ENCODE measurements at regions not wholly inside any gene's neighbourhood (a gene's known extent, or its start where the extent isn't known, plus 50 kb on each side); places are given as distances from the start of the nearest gene placed in this dataset.
"Not testable (repeated sequence)": the region's sequence is repeated elsewhere in the genome, so short reads cannot be mapped to it uniquely, and the experiment has no call there.

DNA sequence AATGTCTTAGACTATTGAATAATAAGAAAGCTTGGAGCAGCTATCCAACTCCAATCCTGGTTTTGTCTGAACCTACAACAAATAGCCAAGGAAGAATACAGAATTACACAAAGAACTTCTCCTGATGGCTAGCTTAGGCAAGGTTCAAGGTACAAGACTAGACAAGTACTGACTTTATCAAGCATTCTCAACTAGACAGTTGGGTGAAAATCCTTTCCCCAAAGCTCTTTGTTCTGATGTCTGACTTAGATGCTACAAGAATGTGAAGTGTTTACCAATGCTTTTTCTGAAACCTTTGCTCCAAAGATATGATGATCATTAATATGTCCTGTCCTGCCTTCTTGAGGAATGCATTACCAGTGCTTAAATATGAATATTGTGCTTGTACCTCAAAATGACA lies 113.8 kb downstream of the ANXA2 start:
- intact Hi-C loops (cut with DNase I) = no loop called here
- FAIRE-seq (no peak), ATAC-seq (no peak), DNase-seq (no peak)
- TF ChIP-seq, protein P1, sequence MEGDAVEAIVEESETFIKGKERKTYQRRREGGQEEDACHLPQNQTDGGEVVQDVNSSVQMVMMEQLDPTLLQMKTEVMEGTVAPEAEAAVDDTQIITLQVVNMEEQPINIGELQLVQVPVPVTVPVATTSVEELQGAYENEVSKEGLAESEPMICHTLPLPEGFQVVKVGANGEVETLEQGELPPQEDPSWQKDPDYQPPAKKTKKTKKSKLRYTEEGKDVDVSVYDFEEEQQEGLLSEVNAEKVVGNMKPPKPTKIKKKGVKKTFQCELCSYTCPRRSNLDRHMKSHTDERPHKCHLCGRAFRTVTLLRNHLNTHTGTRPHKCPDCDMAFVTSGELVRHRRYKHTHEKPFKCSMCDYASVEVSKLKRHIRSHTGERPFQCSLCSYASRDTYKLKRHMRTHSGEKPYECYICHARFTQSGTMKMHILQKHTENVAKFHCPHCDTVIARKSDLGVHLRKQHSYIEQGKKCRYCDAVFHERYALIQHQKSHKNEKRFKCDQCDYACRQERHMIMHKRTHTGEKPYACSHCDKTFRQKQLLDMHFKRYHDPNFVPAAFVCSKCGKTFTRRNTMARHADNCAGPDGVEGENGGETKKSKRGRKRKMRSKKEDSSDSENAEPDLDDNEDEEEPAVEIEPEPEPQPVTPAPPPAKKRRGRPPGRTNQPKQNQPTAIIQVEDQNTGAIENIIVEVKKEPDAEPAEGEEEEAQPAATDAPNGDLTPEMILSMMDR (IDR thresholded peaks at IDR 0.05) = no peak
- peaks cover 0 to 4% (median 0%) of the 10 kb centered on the region in 4 donors for H3K27me3 ChIP-seq
- H3K27ac ChIP-seq = no peak overlapping the region
- no peaks in the 10 kb centered on the region for H3K9me3 ChIP-seq
- H3K4me1 ChIP-seq = no peaks in the 10 kb centered on the region
- no peaks in the 10 kb centered on the region for H3K36me3 ChIP-seq
- no peak overlapping the region for H3K4me3 ChIP-seq

DNA sequence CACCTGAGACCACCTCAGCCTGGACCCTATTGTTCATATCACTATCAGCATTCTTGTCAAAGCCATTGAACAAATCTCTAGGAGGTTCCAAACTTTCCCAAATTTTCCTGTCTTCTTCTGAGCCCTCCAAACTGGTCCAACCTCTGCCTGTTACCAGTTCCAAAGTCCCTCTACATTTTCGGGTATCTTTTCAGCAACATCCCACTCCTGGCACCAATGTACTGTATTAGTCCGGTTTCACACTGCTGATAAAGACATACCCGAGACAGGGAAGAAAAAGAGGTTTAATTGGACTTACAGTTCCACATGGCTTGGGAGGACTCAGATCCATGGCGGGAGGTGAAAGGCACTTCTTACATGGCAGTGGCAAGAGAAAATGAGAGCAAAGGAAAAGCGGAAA lies 101.9 kb downstream of the ANXA2 start:
- H3K4me1 ChIP-seq; DNase-seq; H3K9me3 ChIP-seq; FAIRE-seq; H3K27me3 ChIP-seq; H3K4me3 ChIP-seq; H3K27ac ChIP-seq; intact Hi-C loops (cut with DNase I); H3K36me3 ChIP-seq; ATAC-seq: not testable (repeated sequence)
- 76 to 84% methylated on average over 5 of the region's 5 CpGs for WGBS, 2 donors

DNA sequence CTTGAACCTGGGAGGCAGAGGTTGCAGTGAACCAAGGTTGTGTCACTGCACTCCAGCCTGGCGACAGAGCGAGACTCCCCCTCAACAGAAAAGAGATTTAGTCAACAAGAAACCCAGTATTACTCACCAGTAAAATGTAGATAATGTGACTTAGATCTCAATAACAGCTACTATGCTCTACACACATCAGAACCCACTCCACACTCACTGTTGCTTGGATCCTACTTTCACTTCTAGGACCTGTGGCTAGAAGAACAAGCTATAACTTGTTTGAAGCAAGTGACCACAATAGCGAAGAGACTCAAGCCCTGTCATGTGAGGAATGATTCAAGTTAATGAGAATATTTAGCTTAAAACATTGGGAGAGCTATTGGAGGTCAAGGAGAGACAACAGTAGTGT lies 100.7 kb downstream of the ANXA2 start:
- Histone ChIP-seq H3K27ac (no peak overlapping the region), H3K4me1 (no peaks in the 10 kb centered on the region), H3K4me3 (no peak overlapping the region), H3K9me3 (no peaks in the 10 kb centered on the region), H3K27me3 (no peaks in the 10 kb centered on the region), H3K36me3 (no peaks in the 10 kb centered on the region)
- FAIRE-seq (no peak), DNase-seq (no peak), ATAC-seq (no peak)
- TF ChIP-seq, protein P1 (IDR thresholded peaks at IDR 0.05) = no peak
- intact Hi-C loops (cut with DNase I) = no loop called here
- WGBS, 2 donors = 87 to 92% methylated on average over 3 of the region's 3 CpGs
